ENCODE measurements at regions not wholly inside any gene's neighbourhood (a gene's known extent, or its start where the extent isn't known, plus 50 kb on each side); places are given as distances from the start of the nearest gene placed in this dataset.

DNA sequence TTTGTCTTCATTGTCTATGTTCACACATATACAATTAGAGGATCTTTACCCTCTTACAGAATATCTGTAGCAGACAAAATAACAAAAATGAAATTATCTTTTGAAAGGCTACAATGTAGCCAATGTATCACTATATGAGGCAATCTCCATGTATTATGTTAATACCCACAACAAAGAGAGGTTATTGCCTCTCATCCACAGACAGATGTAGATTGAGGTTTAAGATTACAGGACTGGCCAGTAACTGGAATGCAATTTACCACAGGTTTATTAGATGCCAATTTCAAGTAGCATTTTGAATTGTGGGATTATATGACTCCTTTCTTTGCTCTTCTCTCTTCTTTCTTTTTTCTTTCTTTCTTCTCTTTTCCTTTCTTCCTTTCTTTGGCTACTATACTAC is 242.6 kb downstream of the ANKRD50 start:
- no peak for DNase-seq (ENCODE audit: low spot score)

DNA sequence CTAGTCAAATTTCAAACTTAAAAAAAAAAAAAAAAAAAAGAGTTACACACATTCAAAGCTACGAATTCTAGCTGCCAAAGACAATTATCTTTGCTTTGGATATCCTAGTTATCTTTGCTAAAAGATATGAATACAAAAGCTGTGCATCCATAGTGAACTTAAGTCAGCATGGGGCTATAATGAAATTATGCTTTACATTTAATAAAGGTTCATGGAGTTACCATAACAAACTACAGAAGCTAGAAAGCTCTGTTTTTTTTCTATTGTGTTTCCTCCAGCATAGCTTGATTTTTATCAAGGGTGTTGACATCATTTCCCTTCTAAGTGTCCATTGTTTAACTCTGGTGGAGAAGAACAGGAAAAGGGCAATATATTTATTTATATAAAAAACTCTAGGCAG is 234.1 kb downstream of the ANKRD50 start:
- no peak for DNase-seq (ENCODE audit: low spot score)

DNA sequence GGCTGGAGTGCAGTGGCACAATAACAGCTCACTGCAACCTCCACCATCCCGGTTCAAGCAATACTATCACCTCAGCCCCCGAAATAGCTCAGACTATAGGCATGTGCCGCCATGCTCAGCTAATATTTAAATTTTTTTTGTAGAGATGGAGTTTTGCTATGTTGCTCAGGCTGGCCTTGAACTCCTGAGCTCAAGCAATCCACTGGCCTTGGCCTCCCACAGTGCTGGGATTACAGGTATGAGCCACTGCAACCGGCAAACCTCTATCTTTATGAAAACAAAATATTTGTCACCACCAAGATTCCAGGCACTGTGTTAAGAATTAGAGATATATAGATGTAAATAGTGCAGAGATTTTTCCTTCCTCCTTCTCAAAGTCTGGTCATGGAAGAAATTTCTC is 232.5 kb downstream of the ANKRD50 start:
- DNase-seq (ENCODE audit: low spot score), result no peak

DNA sequence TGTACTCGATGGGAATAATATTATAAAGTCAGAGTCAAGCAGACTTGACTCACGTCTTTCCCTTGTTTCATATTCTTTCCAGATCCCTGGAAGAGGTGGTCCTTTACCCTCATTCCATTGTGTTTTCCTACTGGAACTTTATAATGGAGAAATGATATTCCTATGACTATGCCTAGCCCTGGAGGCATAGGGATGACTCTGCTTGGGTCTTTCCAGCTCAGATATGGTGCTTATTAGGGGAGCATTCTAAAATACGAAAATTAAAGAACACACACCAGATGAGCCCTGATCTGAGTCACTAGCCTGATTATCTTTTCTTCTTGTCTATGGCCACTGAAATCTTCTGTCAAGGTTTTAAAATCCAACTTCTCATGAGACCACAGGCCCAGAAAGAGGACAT is 231.4 kb downstream of the ANKRD50 start:
- no peak for DNase-seq (ENCODE audit: low spot score)

DNA sequence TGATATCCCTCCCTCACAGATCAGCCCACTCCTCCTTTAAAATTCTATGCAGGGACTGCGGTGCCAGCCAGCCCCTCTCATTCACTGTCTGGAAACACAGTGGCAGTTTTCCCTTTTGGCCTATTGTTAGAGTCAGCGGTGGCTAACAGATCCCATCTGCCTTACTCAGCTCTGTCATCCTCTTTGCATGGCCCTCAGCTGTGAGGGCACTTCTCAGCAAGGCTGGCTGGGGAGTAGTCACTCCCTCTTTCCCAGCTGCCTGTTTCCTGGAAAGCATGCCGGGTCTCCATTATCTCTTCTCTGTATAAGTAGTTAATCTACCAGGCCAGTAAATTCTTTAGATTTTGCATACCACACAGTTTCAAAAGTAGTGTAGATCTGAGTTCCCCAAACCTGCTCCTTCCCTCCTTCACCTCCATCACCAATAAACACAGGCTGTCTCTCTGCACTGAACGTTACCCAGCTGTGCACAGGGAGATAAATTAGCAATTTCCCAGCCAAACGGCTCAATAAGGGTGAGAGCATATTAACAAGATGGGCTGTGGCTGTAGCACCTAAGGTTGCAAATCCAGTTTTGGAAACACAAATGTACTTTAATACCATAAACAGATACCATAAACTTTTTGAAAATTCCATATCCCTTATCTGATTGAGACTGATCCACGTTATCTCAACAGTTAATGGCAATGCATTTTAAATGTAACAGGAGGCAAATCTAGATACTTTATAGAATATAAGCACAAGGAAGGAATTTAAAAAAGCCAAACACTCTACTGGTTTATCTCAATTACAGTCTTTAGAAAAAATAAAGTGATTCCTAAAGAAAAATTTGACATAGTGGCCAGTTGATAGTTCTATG is 229.3 kb downstream of the ANKRD50 start:
- no peak for DNase-seq (ENCODE audit: low spot score)

DNA sequence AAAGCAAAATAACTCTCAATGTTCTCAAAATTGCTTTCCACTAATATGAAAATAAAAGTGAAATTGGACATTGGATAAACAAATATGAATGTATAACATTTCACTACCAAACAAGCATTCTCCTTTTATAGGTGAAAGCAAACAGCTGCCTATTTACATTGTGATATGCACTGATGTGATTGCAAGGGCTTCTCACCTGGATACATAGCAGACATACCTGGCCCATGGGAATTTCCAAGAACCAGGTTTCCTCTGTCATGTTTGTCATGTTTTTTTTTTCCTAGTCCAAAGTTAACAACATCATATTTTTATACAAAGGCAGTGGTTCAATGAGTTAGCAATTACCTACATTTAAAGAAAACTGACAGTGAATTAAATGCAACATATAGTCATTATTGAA is 228.5 kb downstream of the ANKRD50 start:
- DNase-seq (ENCODE audit: low spot score), result no peak

DNA sequence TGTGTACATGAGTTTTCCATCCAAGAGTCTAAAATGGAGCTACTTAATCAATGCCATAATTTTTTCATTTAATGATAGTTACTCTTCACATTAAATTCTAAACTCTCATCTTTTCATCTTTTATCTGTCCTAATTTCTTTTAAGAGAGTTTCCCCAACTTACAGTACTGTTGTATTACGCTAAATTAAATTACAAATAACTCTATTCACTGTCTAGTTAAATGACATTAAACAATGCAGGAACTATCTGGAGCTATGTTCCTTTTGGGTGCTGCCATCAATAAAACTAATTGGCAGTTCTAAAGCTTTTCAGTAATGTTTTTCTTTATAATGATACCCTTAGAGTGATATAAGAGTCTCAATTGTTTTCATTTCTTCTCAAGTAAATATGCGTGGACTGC is 227.6 kb downstream of the ANKRD50 start:
- DNase-seq (ENCODE audit: low spot score), result no peak

DNA sequence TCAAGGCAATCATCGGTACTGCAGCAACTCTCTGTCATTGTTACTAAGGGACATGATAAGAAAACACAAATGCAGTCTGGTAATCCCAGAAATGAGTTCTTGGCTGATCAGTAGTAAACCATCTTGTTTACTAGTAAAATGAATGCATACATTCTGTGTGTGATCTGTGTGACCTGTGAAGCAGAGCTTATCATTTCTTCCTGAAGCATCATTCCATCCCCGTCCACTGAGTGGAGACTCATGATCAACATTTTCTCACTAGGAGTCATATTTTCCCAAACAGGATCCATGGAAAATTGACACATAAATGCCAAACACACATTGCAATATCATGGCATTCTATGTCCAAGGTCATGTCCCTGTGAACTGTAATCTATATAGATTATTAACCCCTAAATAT is 226.1 kb downstream of the ANKRD50 start:
- DNase-seq (ENCODE audit: low spot score), result no peak

DNA sequence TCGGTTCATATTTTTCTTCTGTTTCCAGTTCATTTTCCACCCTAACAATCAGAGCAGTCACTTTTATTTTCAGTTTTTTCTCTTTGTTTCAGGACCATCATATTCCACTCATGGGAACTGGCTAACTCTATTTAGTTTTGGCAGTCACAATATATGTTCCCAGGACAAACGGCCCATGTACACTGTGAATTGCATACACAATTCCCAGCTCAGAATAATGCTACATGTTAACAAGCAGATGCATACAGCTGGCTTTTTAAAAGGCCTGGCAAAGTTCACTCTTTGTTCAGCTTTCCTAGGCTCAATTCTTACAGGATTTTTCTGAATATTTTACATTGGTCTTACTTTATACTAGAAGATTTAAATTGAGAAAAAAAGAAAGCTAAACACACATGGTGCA is 224.9 kb downstream of the ANKRD50 start:
- no peak for DNase-seq (ENCODE audit: low spot score)

DNA sequence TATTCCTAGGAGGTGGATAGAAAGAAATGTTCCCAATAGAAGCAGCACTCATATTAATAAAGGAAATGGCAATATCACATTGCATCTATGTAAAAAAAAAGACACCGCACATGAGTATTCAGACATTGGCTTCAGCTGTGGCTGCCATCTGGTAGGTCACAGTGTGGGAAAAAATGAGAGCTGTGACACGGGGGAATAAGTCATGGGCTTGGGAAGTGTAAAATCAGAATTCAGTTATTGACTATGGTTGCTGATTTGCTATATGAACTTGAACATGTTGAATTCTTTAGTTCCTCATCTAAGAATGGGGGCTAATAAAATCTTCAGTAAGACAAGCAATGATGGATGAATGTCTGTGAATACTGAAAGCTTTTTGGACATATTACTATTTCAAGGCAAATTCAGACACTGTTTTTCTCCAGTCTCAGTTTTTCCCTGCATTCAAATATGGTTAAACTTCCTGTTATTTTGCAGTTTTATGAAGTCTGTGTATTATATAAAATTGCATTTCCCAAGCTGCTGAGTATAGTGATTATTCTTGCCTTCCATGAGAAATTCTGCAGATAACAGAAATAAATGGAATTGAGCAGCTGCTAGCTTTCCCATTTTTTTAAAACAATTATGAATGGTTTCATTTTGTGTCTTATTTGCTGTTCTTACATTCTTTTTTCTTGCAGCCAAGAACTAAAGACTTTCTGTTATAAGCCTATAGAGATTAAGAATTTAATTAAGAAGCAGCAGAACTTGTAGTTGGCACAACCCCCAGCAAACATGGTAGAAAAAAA is 221.0 kb downstream of the ANKRD50 start:
- DNase-seq (ENCODE audit: low spot score), result no peak

DNA sequence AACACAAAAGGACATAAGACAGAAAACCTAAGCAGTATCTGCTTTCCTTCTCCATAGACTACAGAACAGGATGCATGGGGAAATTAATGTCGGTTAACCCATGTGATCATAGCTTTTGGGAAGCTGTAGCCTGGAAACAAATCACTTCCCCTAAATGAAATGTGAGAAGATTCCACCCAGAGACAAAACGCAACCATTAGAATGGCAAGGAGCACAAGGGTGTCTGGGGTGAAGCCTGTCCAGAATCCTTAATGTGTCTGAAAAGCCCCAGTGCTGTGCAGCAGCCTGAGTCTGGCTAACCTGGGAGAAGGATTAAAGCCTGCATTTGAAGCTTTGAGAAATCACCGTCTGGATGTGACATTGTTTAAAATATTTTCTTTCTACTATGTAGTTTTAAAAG is 213.3 kb downstream of the ANKRD50 start:
- no peak for DNase-seq (ENCODE audit: low spot score)

DNA sequence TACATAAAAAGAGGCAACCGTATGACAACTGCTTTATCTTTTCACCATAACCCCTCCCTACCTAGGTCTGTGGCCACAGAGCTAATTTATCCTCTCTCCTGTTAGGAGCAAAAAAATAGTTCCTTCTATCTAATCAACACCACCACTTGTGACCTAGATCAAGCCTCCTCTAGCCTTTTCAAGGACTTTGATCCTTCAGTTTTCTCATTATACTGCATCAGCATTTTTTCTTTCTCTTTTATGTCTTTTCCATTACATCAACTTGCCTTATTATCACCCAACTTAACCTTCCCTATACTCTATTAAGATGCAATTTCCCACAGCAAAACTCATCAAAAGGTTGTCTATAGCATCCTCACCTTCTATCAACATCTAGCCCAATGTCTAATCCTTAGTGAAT is 211.0 kb downstream of the ANKRD50 start:
- no peak for DNase-seq (ENCODE audit: low spot score)

DNA sequence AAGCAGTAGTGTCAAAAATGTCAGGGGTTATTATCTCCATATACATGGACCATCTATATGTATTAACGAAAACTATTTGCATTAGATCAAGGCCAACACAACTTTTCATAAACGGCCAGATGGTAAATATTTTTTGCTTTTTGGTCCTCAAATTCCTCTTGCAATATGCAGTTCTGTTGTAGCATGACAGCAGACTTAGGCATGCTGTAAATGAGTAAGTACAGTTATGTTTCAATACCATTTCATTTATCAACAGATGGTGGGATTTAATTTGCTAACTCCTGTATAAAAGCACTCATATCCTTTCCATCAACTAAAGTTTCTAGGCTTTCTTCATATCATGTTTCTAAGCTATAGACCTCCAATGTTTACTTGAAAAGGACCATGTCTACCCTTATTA is 208.1 kb downstream of the ANKRD50 start:
- DNase-seq (ENCODE audit: low spot score), result no peak

DNA sequence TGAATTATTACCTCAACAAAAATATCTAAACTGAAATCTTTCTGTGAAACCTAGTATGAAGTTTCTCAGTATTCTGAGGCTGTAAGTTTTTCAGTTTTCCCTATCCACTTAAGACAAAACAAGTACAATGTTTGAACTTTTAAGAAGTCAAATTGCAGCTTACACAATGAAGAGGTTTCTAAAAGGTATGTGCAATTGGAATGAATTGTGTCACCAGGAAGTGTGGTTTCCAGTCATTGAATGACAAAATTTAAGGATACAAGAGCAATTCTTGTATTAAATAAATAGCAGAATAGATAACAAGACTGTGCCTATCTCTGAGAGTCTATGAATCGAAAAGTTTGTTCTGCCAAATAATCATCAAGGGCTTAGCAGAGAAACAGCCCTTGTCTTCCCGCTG is 207.3 kb downstream of the ANKRD50 start:
- DNase-seq (ENCODE audit: low spot score), result no peak

DNA sequence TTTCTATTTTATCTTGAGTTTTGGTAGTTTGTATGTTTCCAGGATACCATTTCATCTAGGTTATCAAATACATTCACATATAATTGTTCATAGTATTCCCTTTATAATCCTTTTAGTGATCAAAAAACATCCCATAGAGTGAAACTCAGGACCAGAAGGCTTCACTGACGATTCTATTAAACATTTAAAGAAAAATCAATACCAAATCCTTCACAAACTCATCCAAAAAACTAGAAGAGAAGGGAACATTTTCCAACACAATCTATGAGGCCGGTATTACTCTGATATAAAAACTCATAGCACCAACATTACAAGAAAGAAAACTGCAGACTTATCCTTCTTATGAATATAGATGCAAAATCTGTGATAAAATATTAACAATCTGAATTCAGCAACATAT is 203.4 kb downstream of the ANKRD50 start:
- no peak for DNase-seq (ENCODE audit: low spot score)

DNA sequence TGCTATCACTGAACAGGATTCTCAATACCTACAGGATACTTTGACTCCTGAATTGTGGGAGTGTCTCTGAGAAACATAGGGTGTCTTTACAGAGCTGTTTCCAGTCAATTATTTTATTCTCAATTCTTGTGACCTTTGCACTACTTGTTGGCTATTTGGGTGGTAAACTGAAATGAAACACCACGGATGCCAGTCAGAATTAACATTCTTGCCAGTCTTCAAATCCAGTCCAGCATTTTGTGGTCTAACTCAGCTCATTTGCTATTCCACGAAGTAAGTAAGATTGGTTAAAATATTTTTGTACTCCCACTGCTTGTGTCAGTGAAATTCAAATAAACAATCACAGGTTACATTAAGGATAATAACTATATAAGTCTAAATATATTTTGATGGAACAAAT is 197.9 kb downstream of the ANKRD50 start:
- no peak for DNase-seq (ENCODE audit: low spot score)

DNA sequence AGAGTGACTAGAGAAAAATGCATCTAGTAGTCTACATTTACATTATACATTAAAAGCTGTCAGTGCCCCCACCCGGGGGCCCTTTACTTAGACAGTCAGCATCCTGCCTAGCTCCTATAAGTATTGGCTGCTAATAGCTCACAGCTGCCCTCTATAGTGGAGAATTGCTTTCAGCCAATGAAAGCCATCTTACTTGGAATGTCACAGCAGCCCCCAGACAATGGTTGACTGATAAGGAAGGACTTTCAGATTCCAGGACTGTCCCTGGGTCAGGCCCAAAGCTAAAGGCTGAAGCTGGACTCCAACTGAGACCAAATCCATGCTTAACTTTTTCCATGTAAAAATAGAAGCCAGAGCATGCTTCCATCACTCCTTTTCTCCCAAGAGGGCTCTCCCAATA is 196.9 kb downstream of the ANKRD50 start:
- DNase-seq (ENCODE audit: low spot score), result no peak

DNA sequence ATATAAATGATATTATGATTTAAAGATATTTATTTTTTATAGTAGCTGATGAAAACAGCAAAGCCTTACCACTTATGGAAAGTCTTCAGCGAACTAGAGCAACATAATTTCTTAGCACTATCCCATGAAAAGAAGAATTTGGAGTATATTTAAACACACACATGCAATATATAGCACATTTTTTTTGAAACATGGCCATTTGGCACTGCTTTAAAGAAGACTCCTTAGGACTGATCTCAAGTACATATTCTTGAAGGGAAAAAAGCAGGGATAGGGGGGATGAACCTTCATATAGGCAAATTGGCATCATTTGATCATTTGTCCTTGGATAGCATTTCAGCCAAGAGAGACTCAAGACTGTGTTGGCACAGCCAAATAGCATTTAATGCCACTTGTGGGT is 193.3 kb downstream of the ANKRD50 start:
- no peak for DNase-seq (ENCODE audit: low spot score)

DNA sequence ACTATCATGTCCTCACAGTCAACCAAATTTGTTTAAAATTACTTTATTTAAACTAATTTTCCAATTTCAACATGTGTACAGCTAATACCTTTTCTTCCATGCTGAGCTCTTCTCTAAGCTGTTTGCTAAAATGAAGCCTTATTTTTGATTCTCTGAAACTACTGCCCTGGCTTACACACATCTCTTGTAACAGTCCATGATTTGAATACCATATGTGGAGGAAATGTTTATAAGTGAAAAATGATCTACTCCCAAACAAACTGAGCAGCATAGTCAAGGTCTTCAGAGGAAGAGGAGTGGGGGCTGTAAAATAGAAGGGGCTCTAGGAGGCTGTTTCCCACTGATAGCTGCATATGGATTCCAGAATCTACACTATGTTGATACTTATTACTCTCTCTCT is 188.7 kb downstream of the ANKRD50 start:
- no peak for DNase-seq (ENCODE audit: low spot score)

DNA sequence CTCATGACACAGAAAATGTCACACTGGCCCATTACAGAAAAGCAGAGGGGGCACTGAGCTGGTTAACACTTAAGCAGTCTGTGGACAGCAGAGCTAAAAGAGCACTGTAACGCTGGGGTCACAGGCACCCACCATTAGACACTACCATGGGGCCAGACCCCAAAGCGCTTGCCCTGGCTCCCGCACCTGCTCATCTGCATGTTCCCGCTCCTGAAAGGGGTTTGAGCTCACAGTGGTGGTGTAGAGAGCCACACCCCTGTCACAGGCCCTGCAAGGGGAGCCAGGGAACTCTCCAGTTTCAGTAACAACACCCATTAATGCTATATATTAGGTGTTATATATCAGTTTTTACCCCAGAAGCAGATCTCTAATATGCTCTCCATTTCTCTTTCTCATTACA is 187.0 kb downstream of the ANKRD50 start:
- no peak for DNase-seq (ENCODE audit: low spot score)

DNA sequence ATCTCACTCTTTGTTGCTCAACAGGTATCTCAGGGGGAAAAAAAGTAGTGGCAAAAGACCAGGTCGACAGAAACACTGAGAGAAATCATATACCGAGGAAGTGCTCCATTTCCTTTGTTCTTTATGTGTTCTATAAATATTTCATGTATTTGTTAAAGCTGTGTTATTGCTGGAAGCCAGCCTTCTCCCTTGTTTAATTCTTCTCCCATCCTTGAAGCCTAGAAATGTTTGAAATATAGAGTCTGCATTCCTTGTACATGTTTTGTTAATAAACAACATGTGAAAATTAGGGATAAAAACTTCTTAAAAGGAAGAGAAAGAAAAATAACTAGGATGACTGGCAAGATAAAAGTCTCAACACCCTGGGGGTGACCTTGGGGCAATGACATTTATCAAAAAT is 186.2 kb downstream of the ANKRD50 start:
- DNase-seq (ENCODE audit: low spot score), result no peak

DNA sequence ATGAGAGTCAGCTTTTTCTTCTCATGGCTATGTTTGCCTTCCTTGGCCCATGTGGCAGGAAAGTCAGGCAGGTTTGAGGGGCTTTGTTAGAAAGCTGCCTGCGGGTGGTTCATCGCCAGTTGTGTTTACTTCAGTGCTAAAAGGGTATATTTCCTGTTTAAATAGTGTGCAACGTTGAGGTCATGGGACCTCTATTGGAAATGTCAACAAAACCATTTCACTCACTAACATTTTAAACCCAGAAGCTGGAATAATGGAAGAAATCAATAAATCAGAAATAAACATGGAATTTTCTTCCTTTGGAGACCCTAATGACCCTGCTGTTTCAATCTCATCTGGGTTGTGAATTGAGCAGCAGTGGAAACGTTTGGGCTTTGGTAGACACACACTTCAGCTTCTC is 185.8 kb downstream of the ANKRD50 start:
- no peak for DNase-seq (ENCODE audit: low spot score)

DNA sequence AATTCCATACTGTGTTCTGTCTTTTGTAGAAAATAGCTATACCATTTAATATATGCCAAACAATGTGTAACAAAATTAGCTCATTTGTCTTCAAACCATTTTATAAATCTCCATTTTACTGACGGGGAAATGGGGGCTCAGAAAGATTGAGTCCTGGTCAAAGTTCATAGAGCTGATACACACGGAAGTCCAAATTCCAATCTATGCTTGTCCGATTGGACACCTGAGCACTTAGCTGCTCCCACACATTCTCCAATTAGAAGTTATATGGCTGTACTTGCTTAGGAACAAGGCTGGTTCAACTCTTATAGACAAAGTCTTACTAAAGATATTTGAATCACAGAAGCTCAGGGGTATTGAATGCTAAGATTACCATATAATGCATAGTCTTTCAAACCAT is 185.2 kb downstream of the ANKRD50 start:
- no peak for DNase-seq (ENCODE audit: low spot score)
